NCI-H128 (cell line): ENCODE measurements at regions not wholly inside any gene's neighbourhood (a gene's known extent, or its start where the extent isn't known, plus 50 kb on each side); places are given as distances from the start of the nearest gene placed in this dataset.
"Not testable (repeated sequence)": the region's sequence is repeated elsewhere in the genome, so short reads cannot be mapped to it uniquely, and the experiment has no call there.

ENCODE experiments used
- DNase-seq: peaks from one replicate; lab custom pipeline; 2025; ENCODE audit not compliant: unreplicated experiment; lab: John Stamatoyannopoulos, UW

DNA sequence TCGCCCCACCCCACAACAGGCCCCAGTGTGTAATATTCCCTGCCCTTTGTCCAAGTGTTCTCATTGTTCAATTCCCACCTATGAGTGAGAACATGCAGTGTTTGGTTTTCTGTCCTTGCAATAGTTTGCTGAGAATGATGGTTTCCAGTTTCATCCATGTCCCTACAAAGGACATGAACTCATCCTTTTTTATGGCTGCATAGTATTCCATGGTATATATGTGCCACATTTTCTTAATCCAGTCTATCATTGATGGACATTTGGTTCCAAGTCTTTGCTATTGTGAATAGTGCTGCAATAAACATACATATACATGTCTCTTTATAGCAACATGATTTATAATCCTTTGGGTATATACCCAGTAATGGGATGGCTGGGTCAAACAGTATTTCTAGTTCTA is 132.7 kb downstream of the SNX10 start:
- DNase-seq = not testable (repeated sequence)

DNA sequence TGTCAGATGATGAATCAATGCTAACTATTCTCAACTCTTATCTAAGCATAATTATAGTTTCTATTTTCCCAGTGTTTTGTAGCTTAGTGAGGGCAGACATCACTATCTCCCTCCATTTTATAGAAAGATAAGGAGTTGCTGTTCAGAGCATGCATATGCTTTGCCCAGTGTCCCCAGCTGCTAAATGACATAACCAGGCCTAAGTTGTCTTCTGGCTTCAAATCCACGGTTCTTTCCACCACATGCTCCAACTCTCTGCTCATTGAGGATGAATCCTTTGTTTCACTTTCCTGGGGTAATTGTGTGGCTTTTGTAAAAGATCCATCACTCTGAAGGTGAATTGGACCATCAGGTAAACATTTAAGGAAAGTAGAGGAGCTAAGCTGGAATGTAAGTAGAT is 134.0 kb downstream of the SNX10 start:
- no peak for DNase-seq

DNA sequence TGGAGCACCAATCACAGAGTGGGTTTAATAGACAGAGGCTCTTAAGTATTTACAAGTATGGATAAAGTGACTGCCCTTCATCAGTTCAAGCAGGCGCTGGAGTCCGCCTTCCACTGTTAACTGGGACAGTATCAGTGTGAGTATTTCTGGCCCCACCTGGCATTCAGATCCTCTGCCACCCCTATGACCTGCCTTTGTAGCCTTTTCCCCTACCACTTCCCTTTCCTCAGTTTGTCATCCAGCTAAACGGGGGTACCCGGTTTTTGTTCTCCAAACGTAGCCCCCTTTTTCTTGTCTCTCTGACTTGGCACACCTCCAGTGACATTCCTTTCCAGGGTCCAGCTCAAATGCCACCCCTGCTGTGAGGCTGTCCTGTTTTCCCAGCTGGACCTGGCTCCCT is 134.4 kb downstream of the SNX10 start:
- DNase-seq = no peak

DNA sequence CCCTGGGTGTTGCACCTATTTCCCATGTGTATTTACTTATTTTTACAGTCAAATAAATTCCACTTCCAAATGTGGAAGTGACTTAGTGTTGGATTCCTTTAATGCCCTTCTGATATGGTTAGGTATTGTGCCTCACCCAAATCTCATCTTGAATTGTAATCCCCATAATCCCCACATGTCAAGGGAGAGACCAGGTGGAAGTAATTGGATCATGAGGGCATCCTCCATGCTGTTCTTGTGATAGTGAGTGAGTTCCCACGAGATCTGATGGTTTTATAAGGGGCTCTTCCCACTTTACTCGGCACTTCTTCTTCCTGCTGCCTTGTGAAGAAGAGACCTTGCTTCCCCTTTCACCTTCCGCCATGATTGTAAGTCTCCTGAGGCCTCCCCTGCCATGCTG is 136.9 kb downstream of the SNX10 start:
- no peak for DNase-seq

DNA sequence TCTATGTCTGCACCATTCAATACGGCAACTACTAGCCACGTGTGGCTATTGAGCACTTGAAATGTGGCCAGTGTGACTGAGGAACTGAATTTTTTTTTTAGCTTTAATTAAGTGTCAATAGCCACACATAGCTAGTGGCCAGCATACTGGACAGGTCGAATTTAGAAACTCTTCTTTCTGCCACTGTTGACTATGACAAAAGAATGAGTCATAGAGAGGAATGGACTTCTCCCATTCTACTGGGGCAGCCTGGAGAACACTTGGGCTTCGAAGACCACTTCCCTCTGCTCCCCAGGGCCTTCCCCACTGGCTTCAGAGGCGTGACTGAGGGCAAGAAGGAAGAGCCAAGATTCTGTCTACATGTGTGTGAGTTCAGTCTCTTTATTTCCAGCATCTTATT is 137.5 kb downstream of the SNX10 start:
- no peak for DNase-seq

DNA sequence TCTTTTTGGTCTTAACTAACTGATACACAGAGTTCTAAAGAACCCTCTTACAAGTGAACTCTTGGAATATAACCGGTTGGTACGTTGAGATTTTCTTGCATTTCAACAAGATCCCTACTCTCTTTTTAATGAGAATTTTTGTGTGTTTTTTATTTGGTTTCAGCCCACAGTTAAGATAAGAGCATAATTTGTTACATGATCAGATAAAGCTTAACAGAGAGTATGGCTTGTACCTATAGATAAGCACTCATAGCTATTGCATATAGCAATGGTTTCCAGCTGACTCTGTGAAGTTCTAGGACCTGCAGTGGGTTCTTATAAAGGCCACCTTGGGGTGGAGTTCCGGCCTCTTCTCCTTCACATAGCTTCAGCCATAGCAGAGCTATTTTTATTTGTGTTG is 143.3 kb downstream of the SNX10 start:
- DNase-seq = no peak

DNA sequence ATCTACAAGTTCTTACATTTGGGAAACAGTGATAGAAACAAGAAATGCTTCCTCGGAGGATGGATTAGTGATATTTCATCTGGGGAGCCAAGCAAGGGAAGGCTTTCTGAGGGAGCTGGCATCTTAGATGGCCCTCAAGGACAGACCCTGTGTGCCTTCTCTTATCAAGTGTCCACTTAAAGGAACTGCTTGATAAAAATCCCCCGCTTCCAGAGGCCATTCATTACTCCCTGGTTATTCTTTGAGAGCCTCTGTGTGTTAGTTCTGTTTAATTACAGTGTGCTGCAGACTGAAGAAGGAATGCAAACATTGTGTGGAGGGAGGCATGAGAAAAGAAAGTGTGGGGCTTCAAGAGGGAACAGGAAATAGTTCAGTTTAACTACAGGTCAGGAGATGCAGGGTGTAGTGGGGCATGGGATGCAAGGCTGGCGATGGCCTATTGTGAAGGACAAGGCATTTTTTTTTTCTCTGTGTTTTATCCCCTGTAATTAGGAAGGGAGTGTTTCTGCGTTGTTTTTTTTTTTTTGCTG is 145.4 kb downstream of the SNX10 start:
- DNase-seq = no peak

DNA sequence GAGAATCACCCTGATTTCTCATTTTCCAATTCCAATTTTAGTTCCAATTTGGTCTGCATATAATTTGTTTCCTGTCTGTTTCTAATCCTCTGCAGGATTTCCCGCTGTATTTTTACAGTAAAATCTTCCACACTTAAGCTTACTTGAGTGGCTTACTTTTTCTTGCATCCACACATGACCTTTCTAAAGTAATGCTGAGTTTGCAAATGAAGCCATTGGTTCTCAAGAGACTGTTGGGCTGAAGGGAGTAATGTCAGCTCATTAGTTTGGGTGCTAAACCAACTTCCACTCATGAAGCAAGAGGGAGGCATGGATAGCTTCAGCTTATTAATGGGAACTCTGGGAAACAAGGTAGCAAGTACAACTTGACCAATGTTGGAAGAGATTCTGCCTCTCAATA is 146.4 kb downstream of the SNX10 start:
- DNase-seq = no peak

DNA sequence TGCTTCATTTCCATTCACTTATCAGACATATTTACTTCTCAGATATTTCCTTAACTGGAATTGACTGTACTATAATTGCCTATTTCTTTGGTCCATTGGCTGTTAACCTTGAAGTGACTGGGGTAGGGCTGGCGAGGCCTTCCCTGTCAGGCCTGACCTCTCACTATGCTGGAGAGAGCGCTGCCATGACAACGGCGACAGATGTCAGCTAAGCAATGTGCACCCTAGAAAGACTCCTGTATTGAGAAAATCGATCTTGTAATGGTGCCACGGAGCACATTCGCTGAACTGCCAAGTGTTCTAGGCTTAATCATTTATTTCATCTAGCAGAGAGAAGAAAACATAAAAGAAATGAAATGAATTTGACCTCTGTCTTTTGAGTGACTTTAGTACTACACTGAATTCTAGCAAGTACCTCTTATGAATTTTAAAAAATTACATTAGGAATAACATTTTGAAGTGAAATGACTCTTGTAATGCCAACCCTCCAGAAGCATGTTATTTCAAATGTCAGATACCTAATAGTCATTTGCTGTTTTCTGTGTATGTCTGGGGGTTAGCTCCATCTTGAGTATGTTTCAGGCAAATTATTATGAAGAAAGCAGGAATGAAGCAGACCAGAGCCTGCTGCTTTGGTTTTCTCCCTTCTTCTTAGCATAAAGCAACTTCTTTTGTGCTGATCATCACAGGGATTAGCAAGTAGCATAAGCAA is 148.0 kb downstream of the SNX10 start:
- no peak for DNase-seq

DNA sequence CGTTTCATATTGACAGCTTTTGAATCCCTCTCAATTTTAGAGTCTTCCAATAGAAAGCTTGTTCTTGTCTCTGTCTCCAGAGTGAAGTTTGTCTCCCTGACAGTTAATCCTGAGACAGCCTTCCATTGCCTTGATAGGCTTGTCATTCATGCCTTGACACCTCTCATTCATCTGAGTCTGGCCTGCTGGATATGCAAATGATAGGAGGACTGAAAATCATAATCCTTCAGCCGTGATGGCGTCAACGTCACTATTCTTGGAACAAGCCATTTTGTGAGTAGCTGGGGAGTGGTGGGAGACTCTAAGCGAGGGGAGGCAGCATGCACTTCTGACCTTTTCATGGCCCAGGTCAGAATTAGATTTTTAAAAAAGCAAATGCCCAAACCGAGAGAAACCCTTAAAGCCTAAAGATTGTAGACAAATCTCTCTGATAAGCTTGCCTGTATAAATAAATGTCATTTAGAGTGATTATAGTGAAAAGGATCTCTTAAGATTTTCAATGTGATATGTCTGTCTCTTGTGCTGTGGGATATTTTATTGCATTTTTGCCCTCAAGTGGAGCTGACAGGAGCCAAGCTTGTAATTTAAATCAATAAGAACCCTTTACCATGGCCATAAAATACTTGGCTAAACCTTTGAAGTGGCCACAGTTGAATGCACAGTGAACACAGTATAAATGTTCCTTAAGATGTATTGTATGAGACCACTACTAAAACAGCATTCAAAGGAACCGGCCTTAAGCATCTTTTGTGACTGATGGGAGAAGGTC is 148.8 kb downstream of the SNX10 start:
- no peak for DNase-seq

DNA sequence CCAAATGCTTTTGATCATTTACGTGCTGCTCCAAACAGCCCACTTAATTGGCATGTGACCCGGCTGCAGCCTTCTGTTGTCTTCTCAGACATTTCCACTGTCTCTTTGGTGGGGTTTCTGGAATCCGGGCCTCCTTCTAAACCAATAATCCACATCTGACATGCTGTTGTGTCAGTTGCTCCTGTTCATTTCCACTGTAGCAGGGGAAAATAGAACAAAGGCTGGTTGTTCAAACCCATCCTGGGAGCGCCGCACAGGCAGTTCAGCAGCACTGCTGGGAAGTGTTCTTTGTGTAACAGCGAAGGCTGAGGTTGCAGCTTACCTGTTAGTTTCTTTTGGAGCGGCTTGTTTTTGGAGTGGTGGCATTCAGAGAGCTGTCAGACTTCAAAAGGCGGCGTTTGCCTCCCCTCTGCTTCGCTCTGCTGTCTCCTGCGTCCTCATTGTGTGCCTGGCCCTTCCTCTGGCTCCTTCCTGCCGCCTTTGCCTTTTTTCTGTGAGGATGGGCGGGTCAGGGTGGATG is 149.4 kb downstream of the SNX10 start:
- peak; percentile 75 for DNase-seq

DNA sequence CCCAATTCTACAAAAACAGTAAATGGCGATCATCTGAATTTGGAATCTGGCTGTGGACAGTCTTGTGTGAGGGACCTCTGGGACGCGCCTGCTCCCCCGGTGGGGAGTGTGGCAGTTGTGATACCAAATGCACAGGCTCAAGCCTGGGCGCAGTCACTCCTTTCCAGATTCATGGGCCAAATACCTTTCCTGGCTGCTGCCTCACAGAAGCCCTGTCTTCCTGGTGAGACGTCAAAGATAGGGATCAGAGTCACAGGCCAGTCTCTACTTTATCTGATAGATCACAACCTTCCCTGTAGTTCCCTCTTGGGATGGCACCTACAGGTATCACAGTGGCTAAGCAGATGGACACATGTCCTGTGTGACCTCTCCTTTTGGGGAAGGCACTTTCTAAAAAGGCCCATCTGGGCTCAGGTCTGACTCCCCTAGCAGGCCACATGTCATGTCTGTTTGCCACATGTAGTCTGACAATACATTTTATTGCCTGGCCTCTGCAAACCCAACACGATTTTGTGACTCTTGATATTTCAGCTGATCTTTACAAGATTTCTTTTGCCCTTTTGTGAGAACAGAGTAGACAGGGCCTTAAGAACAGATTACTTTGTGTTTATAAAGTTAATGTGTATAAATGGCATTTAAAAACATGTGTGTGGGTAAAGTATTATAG is 150.1 kb downstream of the SNX10 start:
- DNase-seq = no peak

DNA sequence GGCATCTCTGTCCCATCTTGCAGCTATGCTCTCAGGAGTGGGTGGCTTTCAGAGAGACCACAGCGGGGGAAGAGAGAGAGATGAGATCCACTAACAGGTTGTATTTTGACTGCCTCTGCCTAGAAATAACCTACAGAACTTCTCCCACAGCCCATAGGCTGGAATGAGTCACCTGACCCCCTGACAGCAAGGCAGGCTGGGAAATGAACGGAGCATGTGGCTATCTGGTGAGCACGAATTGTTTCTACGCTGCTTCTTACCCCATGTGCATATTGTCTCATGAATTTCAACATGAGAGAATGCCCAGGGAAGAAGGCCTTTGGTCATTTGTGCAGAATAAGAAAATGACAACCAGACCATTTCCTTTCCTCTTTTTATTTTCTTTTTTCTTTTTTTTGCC is 151.3 kb downstream of the SNX10 start:
- no peak for DNase-seq

DNA sequence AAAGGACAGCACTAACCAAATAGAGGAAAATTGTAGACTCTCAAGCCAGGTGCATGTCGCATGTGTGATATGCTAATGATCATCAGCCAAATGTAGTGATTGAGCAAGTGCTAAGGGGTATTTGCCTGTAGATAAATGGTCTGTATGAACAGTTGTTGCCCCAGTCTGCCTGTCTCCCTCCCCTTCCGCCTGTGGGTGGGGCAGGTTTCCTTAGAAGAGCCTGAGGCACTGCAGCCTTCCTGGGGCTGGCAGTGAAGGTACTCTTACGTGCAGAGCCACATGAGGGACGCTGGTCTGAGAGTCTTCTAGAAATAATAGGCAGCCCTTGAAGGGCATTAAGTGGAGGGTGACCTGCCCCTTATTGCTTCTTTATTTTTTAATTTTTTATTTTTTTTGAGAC is 152.1 kb downstream of the SNX10 start:
- DNase-seq = no peak

DNA sequence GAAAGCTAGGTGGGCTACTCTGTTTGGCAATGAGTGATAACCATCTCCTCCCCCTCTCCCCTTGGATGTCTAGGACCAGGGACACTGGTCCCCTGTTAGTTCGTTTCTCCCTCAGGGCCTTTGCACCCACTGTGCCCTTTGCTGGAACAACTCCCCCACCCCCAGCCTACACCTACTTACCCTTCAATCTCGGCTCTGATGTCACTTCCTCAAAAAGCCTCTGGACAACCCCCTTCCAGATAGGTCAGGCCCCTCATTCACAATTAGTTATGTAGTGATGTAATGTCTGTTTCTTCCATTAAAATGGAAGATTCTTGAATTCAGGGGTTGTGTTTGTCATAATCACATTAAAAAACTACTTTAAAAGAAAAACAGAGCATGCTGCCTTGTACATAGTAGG is 152.9 kb downstream of the SNX10 start:
- no peak for DNase-seq

DNA sequence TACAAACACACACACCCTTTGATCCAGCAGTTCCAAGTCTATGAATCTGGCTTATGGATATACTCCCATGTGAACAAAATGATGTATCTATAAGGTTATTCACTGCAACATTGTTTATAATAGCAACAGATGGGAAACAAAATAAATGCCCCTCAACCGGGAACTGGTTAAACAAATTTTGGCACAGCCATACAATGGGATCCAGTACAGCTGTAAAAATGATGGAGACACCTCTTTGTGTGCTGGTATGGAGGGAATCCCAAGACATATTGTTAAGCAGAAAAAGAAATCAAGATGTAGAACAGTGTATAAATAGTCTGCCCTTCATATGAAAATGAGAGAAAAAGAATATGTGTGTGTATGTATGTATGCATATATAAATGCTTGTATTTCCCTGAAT is 155.5 kb downstream of the SNX10 start:
- no peak for DNase-seq

DNA sequence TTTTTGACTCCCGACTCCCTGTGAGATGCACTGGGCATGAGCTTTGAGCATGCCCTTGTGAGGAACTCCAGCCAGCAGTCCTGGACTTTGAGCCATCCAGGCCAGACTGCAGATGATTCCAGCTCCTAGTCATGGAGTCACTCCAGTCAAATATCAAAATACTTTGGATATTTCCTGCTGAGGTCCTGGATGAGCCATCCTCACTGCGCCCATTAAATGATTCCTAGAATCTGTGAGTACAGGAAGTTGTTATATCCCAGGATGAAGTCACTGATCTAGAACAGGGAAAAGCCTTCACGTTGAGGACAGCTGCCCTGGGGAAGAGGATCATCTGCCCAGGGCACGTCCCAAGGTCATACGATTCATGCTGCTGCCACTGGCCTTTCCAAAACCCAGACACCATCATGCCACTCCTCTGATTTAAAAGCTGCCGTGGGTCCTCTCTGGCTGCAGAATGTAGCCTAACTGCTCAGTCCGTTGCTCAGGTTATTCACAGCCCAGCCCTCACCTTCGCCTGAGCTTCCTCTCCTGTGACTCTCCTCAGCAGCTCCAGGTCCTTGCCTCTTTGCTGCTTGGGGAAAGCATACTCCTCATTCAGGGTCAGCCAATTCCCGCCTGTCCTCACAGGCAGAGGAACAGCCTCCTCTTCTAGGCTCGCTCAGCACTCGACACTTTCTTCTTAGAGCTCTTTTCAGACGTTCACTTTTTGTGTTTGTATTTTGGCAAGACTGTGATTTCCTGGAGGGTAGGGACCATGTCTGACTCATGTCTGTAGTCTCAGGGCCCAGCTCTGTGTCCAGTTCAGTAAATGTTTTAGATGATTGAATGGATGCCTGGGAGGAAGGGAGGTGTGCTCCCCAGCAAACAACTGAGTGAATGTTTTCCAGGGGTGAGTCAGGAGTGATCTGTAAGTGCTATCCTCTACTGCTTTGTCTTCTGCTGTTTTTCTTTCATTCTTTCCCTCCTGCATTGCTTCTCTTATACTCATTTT is 157.8 kb downstream of the SNX10 start:
- no peak for DNase-seq

DNA sequence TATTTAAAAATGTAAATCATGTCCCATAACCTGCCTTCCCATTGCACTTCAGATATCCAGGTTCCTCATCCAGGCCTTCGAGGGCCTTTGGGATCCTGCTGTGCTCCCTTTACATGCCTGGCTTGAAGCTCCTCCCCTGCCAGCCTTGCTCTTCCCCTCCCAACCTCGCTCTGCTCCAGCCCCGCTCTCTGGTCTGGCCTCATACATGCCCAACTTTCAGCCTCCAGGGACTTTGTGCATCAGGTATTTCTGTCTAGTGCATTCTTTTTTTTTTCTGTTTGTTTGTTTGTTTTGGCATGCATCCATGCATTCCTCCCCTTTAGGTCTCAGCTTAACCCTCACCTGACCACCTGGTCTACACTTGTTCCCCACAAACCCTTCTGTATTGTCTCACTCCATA is 160.3 kb downstream of the SNX10 start:
- DNase-seq = no peak

DNA sequence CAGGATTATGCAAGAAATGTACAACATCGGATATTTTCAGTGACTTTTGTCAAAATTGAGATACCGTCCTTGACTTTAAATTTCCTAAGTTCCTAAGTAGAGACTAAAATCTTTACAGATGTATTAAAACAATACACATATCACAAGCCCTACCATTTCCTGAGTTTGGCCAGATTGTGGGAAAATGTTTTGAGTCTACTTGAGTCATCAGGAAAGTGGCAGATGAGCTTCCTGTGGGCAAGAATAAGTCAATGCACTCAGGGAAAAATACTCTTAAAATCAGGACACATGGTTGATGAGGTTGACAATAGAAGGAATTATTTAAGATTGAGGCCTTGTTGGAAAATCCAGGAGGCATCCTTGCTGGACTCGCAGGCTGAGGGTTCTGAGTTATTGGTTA is 162.5 kb downstream of the SNX10 start:
- no peak for DNase-seq

DNA sequence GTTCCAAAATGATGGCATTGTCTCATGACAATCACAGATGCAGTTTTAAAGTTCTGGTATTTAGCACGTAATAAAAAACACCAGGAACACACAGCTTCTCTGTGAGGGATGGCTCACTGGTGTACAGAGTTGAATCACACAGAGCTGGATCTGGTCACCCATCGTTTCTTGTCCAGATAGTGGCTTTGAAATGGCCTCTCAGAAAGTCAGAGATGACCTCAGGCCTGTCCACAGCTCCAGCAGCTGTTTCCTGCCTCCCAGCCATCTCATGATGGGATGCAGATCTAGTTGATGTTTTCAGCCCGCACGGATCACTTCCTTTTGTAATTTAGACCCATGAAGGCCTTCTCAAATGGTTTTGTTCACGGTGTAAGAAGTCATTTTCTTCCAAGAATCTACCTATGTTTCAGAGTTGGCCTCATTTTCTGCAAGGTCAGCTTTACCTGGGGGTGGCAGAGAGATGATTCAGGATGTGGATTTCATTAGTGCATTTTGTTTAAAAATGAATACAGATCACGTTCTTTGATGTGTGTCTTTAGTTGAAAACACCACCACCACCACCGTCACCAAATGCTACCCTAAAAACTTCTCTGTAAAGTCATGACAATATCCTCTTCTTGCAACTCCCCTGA is 166.2 kb downstream of the SNX10 start:
- no peak for DNase-seq
